ENCODE measurements at regions not wholly inside any gene's neighbourhood (a gene's known extent, or its start where the extent isn't known, plus 50 kb on each side); places are given as distances from the start of the nearest gene placed in this dataset.
A peak's percentile ranks its signal among the peaks of the same experiment; 100 is the strongest.

- Histone ChIP-seq H3K27ac (ENCODE audit: low read depth, low read length) (no peak overlapping the region), H2BK15ac (ENCODE audit: low read length) (no peak overlapping the region), H3K9me3 (ENCODE audit: insufficient read depth in 2 of 2, low read depth in 1 of 2, low read length in 1 of 2) (no peaks in the 10 kb centered on the region), H4K20me1 (replicated peaks in 1 of 2; ENCODE audit: control insufficient read depth in 1 of 2, insufficient read depth in 2 of 2, low read length in 2 of 2) (no peaks in the 10 kb centered on the region), H3K23me2 (ENCODE audit: low read depth, low read length) (no peaks in the 10 kb centered on the region), H3K23ac (ENCODE audit: insufficient read length) (no peak overlapping the region), H4K91ac (replicated peaks; ENCODE audit: insufficient read length, low read length) (no peak overlapping the region), H3K4ac (replicated peaks; ENCODE audit: insufficient read length, low read depth, low read length) (no peak overlapping the region), H3K79me2 (ENCODE audit: control insufficient read depth in 1 of 2, insufficient read depth in 2 of 2, low read length in 2 of 2) (no peaks in the 10 kb centered on the region), H2BK120ac (replicated peaks; ENCODE audit: low read depth, low read length) (no peak overlapping the region), H4K5ac (ENCODE audit: insufficient read length, low read depth, low read length) (no peak overlapping the region), H2BK5ac (ENCODE audit: low read depth, low read length) (no peak overlapping the region), H3K27me3 (replicated peaks in 1 of 4; ENCODE audit: control insufficient read depth in 3 of 4, extremely low read depth in 1 of 4, insufficient read depth in 3 of 4, low read length in 3 of 4) (no peaks in the 10 kb centered on the region; a peak in 2 of 7 replicates), H3K4me1 (replicated peaks in 1 of 4; ENCODE audit: control insufficient read depth in 3 of 4, insufficient read depth in 4 of 4, low read length in 3 of 4) (peaks cover 0 to 2% (median 0%) of the 10 kb centered on the region in 4 experiments; a peak in 1 of 7 replicates), H2AK5ac (ENCODE audit: low read depth, low read length) (no peak overlapping the region), H3K9ac (replicated peaks in 1 of 4; ENCODE audit: extremely low read depth in 1 of 4, low read depth in 3 of 4, low read length in 3 of 4) (no peak overlapping the region), H3K4me2 (ENCODE audit: insufficient read depth in 1 of 2, low read depth in 2 of 2, low read length in 2 of 2) (no peak overlapping the region; a peak in 1 of 4 replicates), H3K79me1 (ENCODE audit: low read depth, low read length) (no peaks in the 10 kb centered on the region), H2AFZ (ENCODE audit: low read length) (0 out of 2 replicates have a peak overlapping the region, but pooled peaks have one; percentile 14), H3K4me3 (ENCODE audit: extremely low read depth in 1 of 4, insufficient read depth in 2 of 4, low read depth in 3 of 4, low read length in 4 of 4) (no peak overlapping the region), H3K14ac (ENCODE audit: insufficient read length) (no peak overlapping the region), H2BK20ac (ENCODE audit: low read length) (no peak overlapping the region), H2BK12ac (ENCODE audit: low read depth, low read length) (no peak overlapping the region), H3K18ac (ENCODE audit: extremely low read depth, low read length) (no peak overlapping the region), H4K8ac (ENCODE audit: extremely low read depth, insufficient read depth, low read length) (no peak overlapping the region), H3K56ac (replicated peaks; ENCODE audit: insufficient read length, low read depth, low read length) (no peak overlapping the region), H3K36me3 (ENCODE audit: control insufficient read depth in 2 of 4, insufficient read depth in 4 of 4, low read length in 3 of 4) (no peaks in the 10 kb centered on the region)
- ChIA-PET CTCF (ENCODE audit: partially characterized antibody) (interaction anchor here (0.6 to 1.1 kb wide), 5 partner anchors 11 to 249 kb away, joined by 3 to 5 read pairs (median 4); no protein-coding TSS in a partner anchor), POLR2A (ENCODE audit: partially characterized antibody) (no interaction called here)
- FAIRE-seq = no peak
- no peak for DNase-seq (ENCODE audit: low read depth in 1 of 2, low spot score in 2 of 2)
- WGBS, 2 experiments (ENCODE audit: extremely low coverage in 1 of 2, insufficient coverage in 1 of 2, insufficient read length in 1 of 2, insufficient replicate concordance in 2 of 2, low coverage in 1 of 2, low lambda C conversion rate in 2 of 2, missing lambda C conversion rate in 1 of 2) = 72% methylated on average over 13 of the region's 13 CpGs; no CpG with 5 or more reads in 1 of the 2 experiments
- TF ChIP-seq RBBP5 (IDR thresholded peaks at IDR 0.05; ENCODE audit: borderline replicate concordance, low read depth, low read length) (no peak), RNF2 (IDR thresholded peaks at IDR 0.05; ENCODE audit: borderline replicate concordance, low read depth, low read length, missing control alignments, poor library complexity, severe bottlenecking) (no peak), USF2 (IDR thresholded peaks at IDR 0.05; ENCODE audit: low read length) (no peak)
Measured at GRCh38 chr1:232378266-232379062, 251.5 kb downstream of the SIPA1L2 start.

Measured in H1 (cell line).